H1 (cell line): ENCODE measurements at regions not wholly inside any gene's neighbourhood (a gene's known extent, or its start where the extent isn't known, plus 50 kb on each side); places are given as distances from the start of the nearest gene placed in this dataset.

Experiments used
- CTCF ChIA-PET: fragments of 300-600 bp; sonication (Branson Sonifier 250); formaldehyde crosslinking; loops from one replicate; lab custom pipeline; 2021; ENCODE audit not compliant: partially characterized antibody; lab: Charles Lee
- POLR2A ChIA-PET: fragments of 300-600 bp; sonication (Branson Sonifier 250); formaldehyde crosslinking; loops from one replicate; lab custom pipeline; 2021; ENCODE audit warnings: inconsistent platforms; ENCODE audit not compliant: partially characterized antibody; lab: Charles Lee
- DNase-seq, 2 experiments: peaks; one replicate each; pipeline versions ENCODE4 v3.0.0 to v3.0.0-alpha.2; 2010 to 2022; ENCODE audit warnings: low spot score in 2 of 2, low read depth in 1 of 2, mixed read lengths in 1 of 2
- FAIRE-seq: peaks from 2 replicates; lab custom pipeline; 2011; peaks lifted over from hg19 to GRCh38; lab: Jason Lieb, UNC
- H2AFZ ChIP-seq: 2 replicates; pipeline ENCODE4 v1.8.1; 2012; ENCODE audit warnings: low read length, inconsistent platforms
- H2AK5ac ChIP-seq: 2 replicates; pipeline ENCODE4 v1.6.1; 2013; ENCODE audit warnings: low read depth, low read length
- H2BK120ac ChIP-seq: replicated peaks from 2 replicates; pipeline ENCODE3; 2013; ENCODE audit warnings: low read depth, low read length, inconsistent platforms
- H2BK12ac ChIP-seq: 2 replicates; pipeline ENCODE4 v1.6.1; 2013; ENCODE audit warnings: low read depth, low read length
- H2BK15ac ChIP-seq: 2 replicates; pipeline ENCODE4 v1.6.1; 2013; ENCODE audit warnings: low read length
- H2BK20ac ChIP-seq: 2 replicates; pipeline ENCODE4 v1.6.1; 2013; ENCODE audit warnings: low read length
- H2BK5ac ChIP-seq: 2 replicates; pipeline ENCODE4 v1.6.1; 2013; ENCODE audit warnings: low read depth, low read length
- H3K14ac ChIP-seq: 2 replicates; pipeline ENCODE4 v1.6.1; 2013; ENCODE audit warnings: inconsistent platforms; ENCODE audit not compliant: insufficient read length
- H3K18ac ChIP-seq: 2 replicates; pipeline ENCODE4 v1.6.1; 2013; ENCODE audit warnings: low read length; ENCODE audit errors: extremely low read depth
- H3K23ac ChIP-seq: 2 replicates; pipeline ENCODE4 v1.6.1; 2013; ENCODE audit warnings: inconsistent platforms; ENCODE audit not compliant: insufficient read length
- H3K23me2 ChIP-seq: 2 replicates; pipeline ENCODE4 v1.6.1; 2013; ENCODE audit warnings: low read depth, low read length
- H3K27ac ChIP-seq: 2 replicates; pipeline ENCODE4 v1.6.1; 2011; ENCODE audit warnings: low read depth, low read length, inconsistent platforms
- H3K27me3 ChIP-seq, 4 experiments: replicated peaks in 1 of 4; 1 replicate in 1 of 4; 2 replicates in 3 of 4; pipeline versions ENCODE4 v1.6.1 to v1.8.1; 2011 to 2013; ENCODE audit warnings: low read length in 3 of 4, mild to moderate bottlenecking in 3 of 4, inconsistent platforms in 2 of 4, mixed read lengths in 2 of 4, moderate library complexity in 1 of 4; ENCODE audit not compliant: control insufficient read depth in 3 of 4, insufficient read depth in 3 of 4; ENCODE audit errors: extremely low read depth in 1 of 4
- H3K36me3 ChIP-seq, 4 experiments: 2 replicates each; pipeline versions ENCODE4 v1.6.1 to v1.8.1; 2011 to 2013; ENCODE audit warnings: mild to moderate bottlenecking in 4 of 4, low read length in 3 of 4, moderate library complexity in 2 of 4, control low read depth in 1 of 4, inconsistent platforms in 1 of 4; ENCODE audit not compliant: insufficient read depth in 4 of 4, control insufficient read depth in 2 of 4
- H3K4ac ChIP-seq: replicated peaks from 2 replicates; pipeline ENCODE3; 2013; ENCODE audit warnings: low read length, low read depth, mixed read lengths, inconsistent platforms; ENCODE audit not compliant: insufficient read length
- H3K4me1 ChIP-seq, 4 experiments: replicated peaks in 1 of 4; 1 replicate in 1 of 4; 2 replicates in 3 of 4; pipeline versions ENCODE4 v1.6.1 to v1.8.1; 2011 to 2013; ENCODE audit warnings: low read length in 3 of 4, inconsistent platforms in 2 of 4, mixed read lengths in 1 of 4; ENCODE audit not compliant: insufficient read depth in 4 of 4, control insufficient read depth in 3 of 4
- H3K4me2 ChIP-seq, 2 experiments: 2 replicates each; pipeline versions ENCODE4 v1.6.1 to v1.8.1; 2011 to 2013; ENCODE audit warnings: low read depth in 2 of 2, low read length in 2 of 2, control low read depth in 1 of 2, inconsistent platforms in 1 of 2, mild to moderate bottlenecking in 1 of 2; ENCODE audit not compliant: insufficient read depth in 1 of 2
- H3K4me3 ChIP-seq, 4 experiments: fragments of 200-600, 300-600 bp in 1 of 4; sonication (generic), shearing (Covaris generic), sonication (Bioruptor Twin) in 1 of 4; 2 replicates each; pipeline versions ENCODE4 v1.5.1 to v1.8.1; 2011 to 2016; ENCODE audit warnings: low read length in 4 of 4, low read depth in 3 of 4, control low read depth in 2 of 4, inconsistent platforms in 2 of 4, mild to moderate bottlenecking in 2 of 4, mixed read lengths in 1 of 4, moderate library complexity in 1 of 4; ENCODE audit not compliant: insufficient read depth in 2 of 4; ENCODE audit errors: extremely low read depth in 1 of 4
- H3K56ac ChIP-seq: replicated peaks from 2 replicates; pipeline ENCODE3; 2013; ENCODE audit warnings: low read depth, mild to moderate bottlenecking, mixed read lengths, low read length, inconsistent platforms; ENCODE audit not compliant: insufficient read length
- H3K79me1 ChIP-seq: 2 replicates; pipeline ENCODE4 v1.6.1; 2013; ENCODE audit warnings: low read depth, low read length, control low read depth
- H3K79me2 ChIP-seq, 2 experiments: 2 replicates each; pipeline versions ENCODE4 v1.6.1 to v1.8.1; 2012 to 2013; ENCODE audit warnings: low read length in 2 of 2, mild to moderate bottlenecking in 2 of 2, inconsistent platforms in 1 of 2; ENCODE audit not compliant: insufficient read depth in 2 of 2, control insufficient read depth in 1 of 2
- H3K9ac ChIP-seq, 4 experiments: replicated peaks in 1 of 4; 1 replicate in 1 of 4; 2 replicates in 3 of 4; pipeline versions ENCODE4 v1.6.1 to v1.8.1; 2011 to 2013; ENCODE audit warnings: low read depth in 3 of 4, low read length in 3 of 4, control low read depth in 2 of 4, mild to moderate bottlenecking in 2 of 4, moderate library complexity in 2 of 4, inconsistent platforms in 1 of 4; ENCODE audit errors: extremely low read depth in 1 of 4
- H3K9me3 ChIP-seq, 2 experiments: 2 replicates each; pipeline versions ENCODE4 v1.6.1 to v1.8.1; 2012 to 2013; ENCODE audit warnings: mild to moderate bottlenecking in 2 of 2, moderate library complexity in 2 of 2, control low read depth in 1 of 2, inconsistent platforms in 1 of 2, low read depth in 1 of 2, low read length in 1 of 2, mixed read lengths in 1 of 2; ENCODE audit not compliant: insufficient read depth in 2 of 2
- H4K20me1 ChIP-seq, 2 experiments: replicated peaks in 1 of 2; 2 replicates each; pipeline versions ENCODE3 to v1.8.1; 2011 to 2013; ENCODE audit warnings: inconsistent platforms in 2 of 2, low read length in 2 of 2, mild to moderate bottlenecking in 1 of 2; ENCODE audit not compliant: insufficient read depth in 2 of 2, control insufficient read depth in 1 of 2
- H4K5ac ChIP-seq: 2 replicates; pipeline ENCODE4 v1.6.1; 2013; ENCODE audit warnings: low read length, low read depth, mixed read lengths, inconsistent platforms; ENCODE audit not compliant: insufficient read length
- H4K8ac ChIP-seq: 2 replicates; pipeline ENCODE4 v1.8.0; 2013; ENCODE audit warnings: mild to moderate bottlenecking, moderate library complexity, low read length, inconsistent platforms; ENCODE audit not compliant: insufficient read depth; ENCODE audit errors: extremely low read depth
- H4K91ac ChIP-seq: replicated peaks from 2 replicates; pipeline ENCODE3; 2013; ENCODE audit warnings: low read length, mixed read lengths, inconsistent platforms; ENCODE audit not compliant: insufficient read length
- ASH2L ChIP-seq: fragments of 200-600, 300-600 bp; sonication (generic); IDR thresholded peaks from one replicate; pipeline ENCODE4 v1.7.1; 2017; ENCODE audit warnings: low read length
- GTF2F1 ChIP-seq: IDR thresholded peaks from 2 replicates; pipeline ENCODE4 v1.6.1; 2012; ENCODE audit warnings: low read depth, low read length, improper control_type of control experiment, borderline replicate concordance
- HDAC6 ChIP-seq: IDR thresholded peaks from one replicate; pipeline ENCODE4 v1.7.1; 2012; ENCODE audit warnings: low read depth, mild to moderate bottlenecking, inconsistent platforms, low read length, moderate library complexity
- JUN ChIP-seq: IDR thresholded peaks from 2 replicates; pipeline ENCODE4 v1.6.1; 2011; ENCODE audit warnings: low read depth, mild to moderate bottlenecking, improper control_type of control experiment, low read length
- KDM4A ChIP-seq: IDR thresholded peaks from one replicate; pipeline ENCODE4 v1.7.1; 2012; ENCODE audit warnings: low read depth, mild to moderate bottlenecking, moderate library complexity, low read length, inconsistent platforms; ENCODE audit not compliant: severe bottlenecking
- NRF1 ChIP-seq: IDR thresholded peaks from 2 replicates; pipeline ENCODE4 v1.6.1; 2011; ENCODE audit warnings: mild to moderate bottlenecking, low read depth, low read length, improper control_type of control experiment
- PHF8 ChIP-seq: fragments of 200-600 bp; sonication (generic); conservative IDR thresholded peaks from 2 replicates; pipeline ENCODE4 v1.7.1; 2012; ENCODE audit warnings: low read depth, mild to moderate bottlenecking, inconsistent platforms, low read length, moderate library complexity
- POLR2AphosphoS5 ChIP-seq: IDR thresholded peaks from 2 replicates; pipeline ENCODE4 v1.6.1; 2011; ENCODE audit warnings: low read depth, low read length
- SAP30 ChIP-seq: fragments of 300-600 bp; sonication (generic); IDR thresholded peaks from 2 replicates; pipeline ENCODE4 v1.7.1; 2012; ENCODE audit warnings: low read length, moderate library complexity, mild to moderate bottlenecking, inconsistent platforms; ENCODE audit not compliant: insufficient read depth, insufficient replicate concordance
- SIX5 ChIP-seq: IDR thresholded peaks from 2 replicates; pipeline ENCODE4 v1.6.1; 2011; ENCODE audit warnings: mild to moderate bottlenecking, low read depth, low read length
- SP4 ChIP-seq: IDR thresholded peaks from 2 replicates; pipeline ENCODE4 v1.6.1; 2012; ENCODE audit warnings: low read length, inconsistent platforms
- TAF1 ChIP-seq: IDR thresholded peaks from 2 replicates; pipeline ENCODE4 v1.6.1; 2011; ENCODE audit warnings: mild to moderate bottlenecking, low read depth, low read length
- TAF7 ChIP-seq: optimal IDR thresholded peaks from 2 replicates; pipeline ENCODE3; 2011; ENCODE audit warnings: low read depth, mild to moderate bottlenecking, inconsistent platforms, low read length, moderate library complexity, borderline replicate concordance
- WGBS, 2 experiments: shearing (Covaris generic) in 1 of 2; methylation state at CpG; one replicate each; pipeline versions ENCODE4 v1.1.6 to v1.1.7; 2013 to 2015; ENCODE audit warnings: low lambda C conversion rate in 2 of 2, mixed read lengths in 2 of 2, inconsistent platforms in 1 of 2, low coverage in 1 of 2, missing lambda C conversion rate in 1 of 2; ENCODE audit not compliant: insufficient replicate concordance in 2 of 2, insufficient coverage in 1 of 2, insufficient read length in 1 of 2; ENCODE audit errors: extremely low coverage in 1 of 2, missing lambda C conversion rate in 1 of 2; 5-methylcytosine and 5-hydroxymethylcytosine counted together
- TF ChIP-seq, protein P1 (sequence below): IDR thresholded peaks from 2 replicates; pipeline ENCODE4 v1.6.1; 2011; ENCODE audit warnings: low read depth, mild to moderate bottlenecking, low read length; ENCODE audit not compliant: insufficient read depth

DNA sequence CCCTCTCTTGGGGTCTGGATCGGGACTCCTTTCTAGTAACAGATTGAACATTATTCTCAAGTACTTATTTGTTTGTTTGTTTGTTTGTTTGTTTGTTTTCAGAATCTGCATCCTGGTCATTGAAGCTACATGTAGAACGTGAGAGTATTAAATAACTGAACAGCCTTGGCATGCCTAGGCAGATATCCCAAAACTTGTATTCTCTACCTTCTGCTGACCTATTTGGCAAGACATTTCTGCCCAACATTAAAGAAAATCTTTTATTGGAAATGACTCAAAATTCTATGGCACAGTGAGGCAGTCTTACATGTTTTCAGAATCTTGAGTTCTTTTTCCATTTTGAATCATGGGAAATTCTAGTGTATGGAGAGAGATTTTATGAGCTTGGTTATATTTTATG is 165.1 kb upstream of the CNOT2 start:
- Histone ChIP-seq H3K36me3 (no peaks in the 10 kb centered on the region), H3K14ac (no peak overlapping the region), H2AK5ac (no peak overlapping the region), H3K4me2 (no peak overlapping the region), H2BK20ac (no peak overlapping the region), H2BK15ac (no peak overlapping the region), H4K91ac (no peak overlapping the region), H4K20me1 (no peaks in the 10 kb centered on the region), H2BK12ac (no peak overlapping the region), H3K27me3 (no peaks in the 10 kb centered on the region), H2BK120ac (no peak overlapping the region), H3K9ac (no peak overlapping the region), H3K9me3 (0 out of 4 replicates have a peak, but pooled peaks cover 0 to 4% of the 10 kb centered on the region in 2 experiments), H4K5ac (no peak overlapping the region), H3K79me2 (no peaks in the 10 kb centered on the region), H4K8ac (no peak overlapping the region), H3K4ac (no peak overlapping the region), H3K4me3 (no peak overlapping the region), H3K79me1 (no peaks in the 10 kb centered on the region), H3K56ac (no peak overlapping the region), H2AFZ (no peak overlapping the region), H3K4me1 (peaks cover 0 to 4% (median 0%) of the 10 kb centered on the region in 4 experiments; a peak in 1 of 7 replicates), H3K23ac (no peak overlapping the region), H2BK5ac (no peak overlapping the region), H3K27ac (no peak overlapping the region), H3K18ac (no peak overlapping the region), H3K23me2 (no peaks in the 10 kb centered on the region)
- POLR2A ChIA-PET = no interaction called here
- DNase-seq (no peak), FAIRE-seq (no peak)
- WGBS, 2 experiments = 83% methylated on average over 2 of the region's 2 CpGs; no CpG with 5 or more reads in 1 of the 2 experiments
- TF ChIP-seq SAP30 = no peak
- no peak for TF ChIP-seq TAF1
- no peak for TF ChIP-seq GTF2F1
- no peak for TF ChIP-seq JUN
- no peak for TF ChIP-seq HDAC6
- TF ChIP-seq NRF1 = no peak
- no peak for TF ChIP-seq POLR2AphosphoS5
- no peak for TF ChIP-seq SIX5
- TF ChIP-seq TAF7 = no peak
- TF ChIP-seq ASH2L = no peak
- no peak for TF ChIP-seq KDM4A
- TF ChIP-seq, protein P1, sequence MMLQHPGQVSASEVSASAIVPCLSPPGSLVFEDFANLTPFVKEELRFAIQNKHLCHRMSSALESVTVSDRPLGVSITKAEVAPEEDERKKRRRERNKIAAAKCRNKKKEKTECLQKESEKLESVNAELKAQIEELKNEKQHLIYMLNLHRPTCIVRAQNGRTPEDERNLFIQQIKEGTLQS = no peak
- no peak for TF ChIP-seq SP4
- no peak for TF ChIP-seq PHF8
- CTCF ChIA-PET = interaction anchor here (1.3 to 1.5 kb wide), 2 partner anchors 28 to 150 kb away, joined by 3 read pairs; no protein-coding TSS in a partner anchor
